ENCODE measurements at regions not wholly inside any gene's neighbourhood (a gene's known extent, or its start where the extent isn't known, plus 50 kb on each side); places are given as distances from the start of the nearest gene placed in this dataset.

DNA sequence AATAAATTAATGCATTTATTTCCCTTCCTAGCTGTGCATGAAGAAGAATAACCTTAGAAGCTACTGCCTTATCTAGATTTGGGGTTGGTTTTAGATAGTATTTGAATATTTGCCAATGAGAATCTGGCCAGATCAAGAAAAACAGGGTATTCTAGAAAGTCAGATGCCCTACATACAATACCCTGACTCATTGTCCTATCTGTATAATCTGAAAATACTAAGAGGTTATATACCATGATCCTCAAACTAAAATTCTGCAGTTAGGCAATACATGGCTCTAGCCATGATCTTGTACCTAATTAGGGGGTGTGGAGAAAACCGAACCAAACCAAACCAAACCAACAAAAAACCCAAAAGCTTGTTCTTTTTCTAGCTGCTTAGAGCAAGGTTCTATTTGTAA lies 240.4 kb upstream of the LYZL1 start:
- no TSS peak for BruUV-seq (replicated peaks)
- ChIA-PET RAD21 (ENCODE audit: unreplicated experiment) (no interaction called here), SMC1A (ENCODE audit: uncharacterized antibody, unreplicated experiment) (no interaction called here), CTCF (no interaction called here), POLR2A (no interaction called here)
- ATAC-seq (no peak), DNase-seq (ENCODE audit: low read depth, low spot score) (no peak), FAIRE-seq (no peak)
- no peaks in the 10 kb centered on the region for H3K79me2 ChIP-seq (ENCODE audit: control insufficient read depth, insufficient read depth, low read length)
- no peaks in the 10 kb centered on the region for H4K20me1 ChIP-seq (ENCODE audit: control insufficient read depth, insufficient read depth)
- no peak overlapping the region for H3K4me2 ChIP-seq (ENCODE audit: control insufficient read depth, insufficient read depth)
- intact Hi-C loops (cut with micrococcal nuclease; ENCODE audit: unreplicated experiment) (no loop called here), in situ Hi-C loops (cut with MboI) (no loop called here)
- TF ChIP-seq PAX8 (IDR thresholded peaks at IDR 0.05): no peak
- no peak for TF ChIP-seq YY1 (IDR thresholded peaks at IDR 0.05; ENCODE audit: low read depth, low read length)
- TF ChIP-seq HDAC6 (IDR thresholded peaks at IDR 0.05; ENCODE audit: unreplicated experiment): no peak
- TF ChIP-seq RUNX3 (IDR thresholded peaks at IDR 0.05; ENCODE audit: low read length): no peak
- TF ChIP-seq, protein P1, sequence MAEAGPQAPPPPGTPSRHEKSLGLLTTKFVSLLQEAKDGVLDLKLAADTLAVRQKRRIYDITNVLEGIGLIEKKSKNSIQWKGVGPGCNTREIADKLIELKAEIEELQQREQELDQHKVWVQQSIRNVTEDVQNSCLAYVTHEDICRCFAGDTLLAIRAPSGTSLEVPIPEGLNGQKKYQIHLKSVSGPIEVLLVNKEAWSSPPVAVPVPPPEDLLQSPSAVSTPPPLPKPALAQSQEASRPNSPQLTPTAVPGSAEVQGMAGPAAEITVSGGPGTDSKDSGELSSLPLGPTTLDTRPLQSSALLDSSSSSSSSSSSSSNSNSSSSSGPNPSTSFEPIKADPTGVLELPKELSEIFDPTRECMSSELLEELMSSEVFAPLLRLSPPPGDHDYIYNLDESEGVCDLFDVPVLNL (IDR thresholded peaks at IDR 0.05; ENCODE audit: low read depth, low read length): no peak
- no peak for TF ChIP-seq POLR2AphosphoS5 (IDR thresholded peaks at IDR 0.05; ENCODE audit: low read length)
- TF ChIP-seq, protein P2, sequence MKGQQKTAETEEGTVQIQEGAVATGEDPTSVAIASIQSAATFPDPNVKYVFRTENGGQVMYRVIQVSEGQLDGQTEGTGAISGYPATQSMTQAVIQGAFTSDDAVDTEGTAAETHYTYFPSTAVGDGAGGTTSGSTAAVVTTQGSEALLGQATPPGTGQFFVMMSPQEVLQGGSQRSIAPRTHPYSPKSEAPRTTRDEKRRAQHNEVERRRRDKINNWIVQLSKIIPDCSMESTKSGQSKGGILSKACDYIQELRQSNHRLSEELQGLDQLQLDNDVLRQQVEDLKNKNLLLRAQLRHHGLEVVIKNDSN (IDR thresholded peaks at IDR 0.05; ENCODE audit: borderline replicate concordance, extremely low read length, insufficient read depth, low read depth, low read length): no peak
- TF ChIP-seq, protein P3, sequence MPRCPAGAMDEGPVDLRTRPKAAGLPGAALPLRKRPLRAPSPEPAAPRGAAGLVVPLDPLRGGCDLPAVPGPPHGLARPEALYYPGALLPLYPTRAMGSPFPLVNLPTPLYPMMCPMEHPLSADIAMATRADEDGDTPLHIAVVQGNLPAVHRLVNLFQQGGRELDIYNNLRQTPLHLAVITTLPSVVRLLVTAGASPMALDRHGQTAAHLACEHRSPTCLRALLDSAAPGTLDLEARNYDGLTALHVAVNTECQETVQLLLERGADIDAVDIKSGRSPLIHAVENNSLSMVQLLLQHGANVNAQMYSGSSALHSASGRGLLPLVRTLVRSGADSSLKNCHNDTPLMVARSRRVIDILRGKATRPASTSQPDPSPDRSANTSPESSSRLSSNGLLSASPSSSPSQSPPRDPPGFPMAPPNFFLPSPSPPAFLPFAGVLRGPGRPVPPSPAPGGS (IDR thresholded peaks at IDR 0.05; ENCODE audit: borderline replicate concordance, insufficient read depth, low read depth, low read length, poor library complexity, severe bottlenecking): no peak
- no peak for TF ChIP-seq MYB (IDR thresholded peaks at IDR 0.05; ENCODE audit: borderline replicate concordance, low read depth, low read length)
- TF ChIP-seq, protein P4, sequence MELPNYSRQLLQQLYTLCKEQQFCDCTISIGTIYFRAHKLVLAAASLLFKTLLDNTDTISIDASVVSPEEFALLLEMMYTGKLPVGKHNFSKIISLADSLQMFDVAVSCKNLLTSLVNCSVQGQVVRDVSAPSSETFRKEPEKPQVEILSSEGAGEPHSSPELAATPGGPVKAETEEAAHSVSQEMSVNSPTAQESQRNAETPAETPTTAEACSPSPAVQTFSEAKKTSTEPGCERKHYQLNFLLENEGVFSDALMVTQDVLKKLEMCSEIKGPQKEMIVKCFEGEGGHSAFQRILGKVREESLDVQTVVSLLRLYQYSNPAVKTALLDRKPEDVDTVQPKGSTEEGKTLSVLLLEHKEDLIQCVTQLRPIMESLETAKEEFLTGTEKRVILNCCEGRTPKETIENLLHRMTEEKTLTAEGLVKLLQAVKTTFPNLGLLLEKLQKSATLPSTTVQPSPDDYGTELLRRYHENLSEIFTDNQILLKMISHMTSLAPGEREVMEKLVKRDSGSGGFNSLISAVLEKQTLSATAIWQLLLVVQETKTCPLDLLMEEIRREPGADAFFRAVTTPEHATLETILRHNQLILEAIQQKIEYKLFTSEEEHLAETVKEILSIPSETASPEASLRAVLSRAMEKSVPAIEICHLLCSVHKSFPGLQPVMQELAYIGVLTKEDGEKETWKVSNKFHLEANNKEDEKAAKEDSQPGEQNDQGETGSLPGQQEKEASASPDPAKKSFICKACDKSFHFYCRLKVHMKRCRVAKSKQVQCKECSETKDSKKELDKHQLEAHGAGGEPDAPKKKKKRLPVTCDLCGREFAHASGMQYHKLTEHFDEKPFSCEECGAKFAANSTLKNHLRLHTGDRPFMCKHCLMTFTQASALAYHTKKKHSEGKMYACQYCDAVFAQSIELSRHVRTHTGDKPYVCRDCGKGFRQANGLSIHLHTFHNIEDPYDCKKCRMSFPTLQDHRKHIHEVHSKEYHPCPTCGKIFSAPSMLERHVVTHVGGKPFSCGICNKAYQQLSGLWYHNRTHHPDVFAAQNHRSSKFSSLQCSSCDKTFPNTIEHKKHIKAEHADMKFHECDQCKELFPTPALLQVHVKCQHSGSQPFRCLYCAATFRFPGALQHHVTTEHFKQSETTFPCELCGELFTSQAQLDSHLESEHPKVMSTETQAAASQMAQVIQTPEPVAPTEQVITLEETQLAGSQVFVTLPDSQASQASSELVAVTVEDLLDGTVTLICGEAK (IDR thresholded peaks at IDR 0.05; ENCODE audit: borderline replicate concordance): no peak
- no peak for TF ChIP-seq HCFC1 (IDR thresholded peaks at IDR 0.05; ENCODE audit: low read length)
- no peaks in the 10 kb centered on the region for H3K27me3 ChIP-seq (replicated peaks in 1 of 2; ENCODE audit: control insufficient read depth in 2 of 2, insufficient read depth in 2 of 2, low read length in 1 of 2)
- H3K9ac ChIP-seq (ENCODE audit: control insufficient read depth, insufficient read depth, low read length): no peak overlapping the region
- no peak overlapping the region for H2AFZ ChIP-seq (ENCODE audit: control insufficient read depth, low read depth, low read length)
- H3K27ac ChIP-seq (ENCODE audit: control insufficient read depth, insufficient read depth): no peak overlapping the region
- H3K9me3 ChIP-seq (replicated peaks; ENCODE audit: control insufficient read depth, insufficient read depth, low read length): no peaks in the 10 kb centered on the region
- WGBS (ENCODE audit: insufficient coverage, insufficient replicate concordance, low lambda C conversion rate, missing lambda C conversion rate): 0% methylated on average over 1 of the region's 1 CpG
- H3K4me3 ChIP-seq: no peak overlapping the region
- H3K36me3 ChIP-seq (ENCODE audit: control insufficient read depth in 2 of 2, insufficient read depth in 2 of 2, low read length in 1 of 2): no peaks in the 10 kb centered on the region
- no peaks in the 10 kb centered on the region for H3K4me1 ChIP-seq (ENCODE audit: control insufficient read depth, insufficient read depth, low read length)

Measured in GM12878 (cell line).